ENCODE measurements at regions not wholly inside any gene's neighbourhood (a gene's known extent, or its start where the extent isn't known, plus 50 kb on each side); places are given as distances from the start of the nearest gene placed in this dataset.

GRCh38 chr5:33361781-33362180, 79.0 kb upstream of the TARS1 start:
- TF ChIP-seq GATA2 (IDR thresholded peaks at IDR 0.05; ENCODE audit: insufficient read depth, insufficient read length, low read depth, low read length) (no peak), EZH2 (IDR thresholded peaks at IDR 0.05; ENCODE audit: borderline replicate concordance, low read depth, low read length, severe bottlenecking) (no peak)

Data from endothelial cell of umbilical vein (primary cell).